Cardiac muscle cell (in vitro differentiated cells and primary cell): ENCODE measurements at regions not wholly inside any gene's neighbourhood (a gene's known extent, or its start where the extent isn't known, plus 50 kb on each side); places are given as distances from the start of the nearest gene placed in this dataset.

Experiments used
- DNase-seq, 2 donors: peaks; one replicate each; pipeline versions ENCODE4 v3.0.0 to v3.0.0-alpha.2; 2010 to 2017; ENCODE audit warnings: low read depth in 1 of 2, low spot score in 1 of 2
- H3K27ac ChIP-seq: fragments of 200-600 bp; sonication (generic); 2 replicates; pipeline ENCODE4 v1.5.1; 2016
- H3K27me3 ChIP-seq: fragments of 200-600 bp; sonication (generic); 2 replicates; pipeline ENCODE4 v1.6.0; 2016; ENCODE audit warnings: control low read depth
- H3K36me3 ChIP-seq: fragments of 200-600 bp; sonication (generic); 2 replicates; pipeline ENCODE4 v1.5.1; 2016; ENCODE audit warnings: control low read depth
- H3K4me1 ChIP-seq: fragments of 200-600 bp; sonication (generic); 2 replicates; pipeline ENCODE4 v1.8.1; 2017; ENCODE audit warnings: low read depth, mild to moderate bottlenecking, mixed run types
- H3K4me3 ChIP-seq: fragments of 200-600 bp; sonication (generic); 2 replicates; pipeline ENCODE4 v1.5.1; 2016; ENCODE audit warnings: mild to moderate bottlenecking
- H3K9me3 ChIP-seq: fragments of 200-600 bp; sonication (generic); 2 replicates; pipeline ENCODE4 v1.5.1; 2017; ENCODE audit warnings: low read depth, mild to moderate bottlenecking, control low read depth
- TF ChIP-seq, protein P1 (sequence below): IDR thresholded peaks from 2 replicates; pipeline ENCODE4 v1.5.1; 2012; ENCODE audit warnings: low read depth, mild to moderate bottlenecking, low read length

GRCh38 chr2:18381386-18381785 is 179.1 kb downstream of the RDH14 start:
- H3K36me3 ChIP-seq = no peaks in the 10 kb centered on the region
- no peaks in the 10 kb centered on the region for H3K27me3 ChIP-seq
- TF ChIP-seq, protein P1, sequence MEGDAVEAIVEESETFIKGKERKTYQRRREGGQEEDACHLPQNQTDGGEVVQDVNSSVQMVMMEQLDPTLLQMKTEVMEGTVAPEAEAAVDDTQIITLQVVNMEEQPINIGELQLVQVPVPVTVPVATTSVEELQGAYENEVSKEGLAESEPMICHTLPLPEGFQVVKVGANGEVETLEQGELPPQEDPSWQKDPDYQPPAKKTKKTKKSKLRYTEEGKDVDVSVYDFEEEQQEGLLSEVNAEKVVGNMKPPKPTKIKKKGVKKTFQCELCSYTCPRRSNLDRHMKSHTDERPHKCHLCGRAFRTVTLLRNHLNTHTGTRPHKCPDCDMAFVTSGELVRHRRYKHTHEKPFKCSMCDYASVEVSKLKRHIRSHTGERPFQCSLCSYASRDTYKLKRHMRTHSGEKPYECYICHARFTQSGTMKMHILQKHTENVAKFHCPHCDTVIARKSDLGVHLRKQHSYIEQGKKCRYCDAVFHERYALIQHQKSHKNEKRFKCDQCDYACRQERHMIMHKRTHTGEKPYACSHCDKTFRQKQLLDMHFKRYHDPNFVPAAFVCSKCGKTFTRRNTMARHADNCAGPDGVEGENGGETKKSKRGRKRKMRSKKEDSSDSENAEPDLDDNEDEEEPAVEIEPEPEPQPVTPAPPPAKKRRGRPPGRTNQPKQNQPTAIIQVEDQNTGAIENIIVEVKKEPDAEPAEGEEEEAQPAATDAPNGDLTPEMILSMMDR = no peak
- H3K4me1 ChIP-seq = no peaks in the 10 kb centered on the region
- H3K9me3 ChIP-seq = no peaks in the 10 kb centered on the region
- H3K27ac ChIP-seq = no peak overlapping the region
- DNase-seq = no peak
- no peak overlapping the region for H3K4me3 ChIP-seq

DNA sequence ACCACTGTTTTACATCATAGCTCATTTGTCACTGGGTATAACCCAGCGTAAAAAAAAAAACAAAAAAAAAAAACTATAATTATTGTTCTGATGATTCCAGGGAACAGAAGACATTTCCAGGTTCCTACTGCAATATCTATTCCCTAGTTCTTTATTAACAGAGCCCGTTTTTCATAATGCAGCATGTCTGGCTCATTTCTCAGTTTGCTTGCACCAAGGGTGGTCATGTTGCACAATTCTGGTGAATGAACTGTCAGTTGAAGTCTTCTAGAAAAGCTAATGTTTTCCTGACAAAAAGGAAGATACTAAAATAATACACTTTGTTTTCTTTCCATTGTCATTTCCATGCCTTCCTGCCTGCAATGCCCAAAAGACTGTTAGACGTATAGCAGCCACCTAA is 180.1 kb downstream of the RDH14 start:
- Histone ChIP-seq H3K27ac (no peak overlapping the region), H3K4me3 (no peak overlapping the region), H3K27me3 (no peaks in the 10 kb centered on the region), H3K9me3 (no peaks in the 10 kb centered on the region), H3K36me3 (no peaks in the 10 kb centered on the region), H3K4me1 (no peaks in the 10 kb centered on the region)
- peak in 1 of 2 donors; percentile 60 for DNase-seq
- TF ChIP-seq, protein P1 = no peak

DNA sequence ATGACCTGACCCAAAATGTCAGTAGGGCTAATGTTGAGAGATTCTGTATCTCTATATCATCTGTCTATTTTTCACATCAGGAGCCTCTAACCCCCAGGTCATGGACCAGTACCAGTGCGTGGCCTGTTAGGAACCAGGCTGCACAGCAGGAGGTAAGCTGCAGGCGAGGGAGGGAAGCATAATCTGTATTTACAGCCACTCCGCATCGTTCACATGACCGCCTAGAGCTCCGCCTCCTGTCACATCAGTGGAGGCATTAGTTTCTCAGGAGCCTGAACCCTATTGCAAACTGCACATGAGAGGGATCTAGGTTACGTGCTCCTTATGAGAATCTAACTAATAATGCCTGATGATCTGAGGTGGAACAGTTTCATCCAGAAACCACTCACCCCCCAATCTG is 180.6 kb downstream of the RDH14 start:
- Histone ChIP-seq H3K9me3 (no peaks in the 10 kb centered on the region), H3K4me3 (no peak overlapping the region), H3K36me3 (no peaks in the 10 kb centered on the region), H3K27me3 (no peaks in the 10 kb centered on the region), H3K4me1 (no peaks in the 10 kb centered on the region), H3K27ac (no peak overlapping the region)
- no peak for DNase-seq
- TF ChIP-seq, protein P1 = no peak

- no peaks in the 10 kb centered on the region for H3K36me3 ChIP-seq
- TF ChIP-seq, protein P1 = peak; percentile 84
- H3K27me3 ChIP-seq = no peaks in the 10 kb centered on the region
- peak; percentile 60 to 79 for DNase-seq
- H3K27ac ChIP-seq = no peak overlapping the region
- no peaks in the 10 kb centered on the region for H3K4me1 ChIP-seq
- no peaks in the 10 kb centered on the region for H3K9me3 ChIP-seq
- H3K4me3 ChIP-seq = no peak overlapping the region
Measured at GRCh38 chr2:18378020-18378653, 182.3 kb downstream of the RDH14 start.

- H3K4me3 ChIP-seq = no peak overlapping the region
- H3K9me3 ChIP-seq = no peaks in the 10 kb centered on the region
- DNase-seq = no peak
- H3K4me1 ChIP-seq = no peaks in the 10 kb centered on the region
- H3K27ac ChIP-seq = no peak overlapping the region
- no peaks in the 10 kb centered on the region for H3K36me3 ChIP-seq
- TF ChIP-seq, protein P1 = no peak
- no peaks in the 10 kb centered on the region for H3K27me3 ChIP-seq
Measured at GRCh38 chr2:18376936-18377335, 183.5 kb downstream of the RDH14 start.
